Suppressor macrophage (primary cell): ENCODE measurements at regions not wholly inside any gene's neighbourhood (a gene's known extent, or its start where the extent isn't known, plus 50 kb on each side); places are given as distances from the start of the nearest gene placed in this dataset.
"Not testable (repeated sequence)": the region's sequence is repeated elsewhere in the genome, so short reads cannot be mapped to it uniquely, and the experiment has no call there.

Experiments
- DNase-seq, 4 experiments: peaks; one replicate each; pipeline ENCODE4 v3.0.0-alpha.2; 2020 to 2022

- no peak for DNase-seq
Measured at GRCh38 chr7:112540839-112541577, 60.2 kb downstream of the LSMEM1 start.

GRCh38 chr7:112546723-112547513, 66.1 kb downstream of the LSMEM1 start:
- DNase-seq, result peak in 1 of 4 experiments; percentile 4

- DNase-seq, result no peak
Measured at GRCh38 chr7:112547916-112548315, 67.1 kb downstream of the LSMEM1 start.

- peak; percentile 65 to 85 (median 74) for DNase-seq
Measured at GRCh38 chr7:112550468-112551060, 69.8 kb downstream of the LSMEM1 start.

- not testable (repeated sequence) for DNase-seq
Measured at GRCh38 chr7:112551521-112551920, 70.7 kb downstream of the LSMEM1 start.

- no peak for DNase-seq
Measured at GRCh38 chr7:112554591-112554990, 73.8 kb downstream of the LSMEM1 start.

- DNase-seq, result peak in 2 of 4 experiments; percentile 5 to 6
Measured at GRCh38 chr7:112556633-112557032, 75.8 kb downstream of the LSMEM1 start.

GRCh38 chr7:112566442-112567324, 85.9 kb downstream of the LSMEM1 start:
- no peak for DNase-seq

GRCh38 chr7:112567388-112567787, 86.6 kb downstream of the LSMEM1 start:
- no peak for DNase-seq

GRCh38 chr7:112571852-112572607, 91.2 kb downstream of the LSMEM1 start:
- no peak for DNase-seq

- no peak for DNase-seq
Measured at GRCh38 chr7:112572669-112573301, 92.0 kb downstream of the LSMEM1 start.

GRCh38 chr7:112573302-112574039, 92.7 kb downstream of the LSMEM1 start:
- no peak for DNase-seq

GRCh38 chr7:112575864-112576263, 95.1 kb downstream of the LSMEM1 start:
- no peak for DNase-seq

- no peak for DNase-seq
Measured at GRCh38 chr7:112579388-112579787, 98.6 kb downstream of the LSMEM1 start.

- DNase-seq, result no peak
Measured at GRCh38 chr7:112580717-112581435, 100.1 kb downstream of the LSMEM1 start.

- DNase-seq, result no peak
Measured at GRCh38 chr7:112581529-112581928, 100.7 kb downstream of the LSMEM1 start.

GRCh38 chr7:112584290-112584689, 103.5 kb downstream of the LSMEM1 start:
- no peak for DNase-seq

- no peak for DNase-seq
Measured at GRCh38 chr7:112587504-112587903, 106.7 kb downstream of the LSMEM1 start.

- DNase-seq, result not testable (repeated sequence)
Measured at GRCh38 chr7:112592565-112593263, 111.9 kb downstream of the LSMEM1 start.
